GM19240 (cell line): ENCODE measurements at regions not wholly inside any gene's neighbourhood (a gene's known extent, or its start where the extent isn't known, plus 50 kb on each side); places are given as distances from the start of the nearest gene placed in this dataset.
"Not testable (repeated sequence)": the region's sequence is repeated elsewhere in the genome, so short reads cannot be mapped to it uniquely, and the experiment has no call there.

Experiments used
- DNase-seq: peaks from one replicate; pipeline ENCODE4 v3.0.0; 2011; ENCODE audit warnings: low spot score; ENCODE audit not compliant: insufficient read length

DNA sequence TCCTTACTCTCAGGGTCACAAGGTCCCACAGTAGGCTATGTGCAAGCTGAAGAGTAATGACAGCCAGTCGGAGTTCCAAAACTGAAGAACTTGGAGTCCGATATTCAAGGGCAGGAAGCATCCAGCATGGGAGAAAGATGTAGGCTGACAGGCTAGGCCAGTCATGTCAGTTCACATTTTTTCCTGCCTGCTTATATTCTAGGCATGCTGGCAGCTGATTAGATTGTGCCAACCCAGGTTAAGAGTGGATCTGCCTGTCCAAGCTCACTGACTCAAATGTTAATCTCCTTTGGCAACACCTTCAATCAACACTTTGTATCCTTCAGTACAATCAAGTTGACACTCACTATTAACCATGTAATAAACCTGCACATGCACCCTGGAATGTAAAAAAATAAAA, 960.9 kb upstream of the HS3ST1 start:
- DNase-seq = no peak

DNA sequence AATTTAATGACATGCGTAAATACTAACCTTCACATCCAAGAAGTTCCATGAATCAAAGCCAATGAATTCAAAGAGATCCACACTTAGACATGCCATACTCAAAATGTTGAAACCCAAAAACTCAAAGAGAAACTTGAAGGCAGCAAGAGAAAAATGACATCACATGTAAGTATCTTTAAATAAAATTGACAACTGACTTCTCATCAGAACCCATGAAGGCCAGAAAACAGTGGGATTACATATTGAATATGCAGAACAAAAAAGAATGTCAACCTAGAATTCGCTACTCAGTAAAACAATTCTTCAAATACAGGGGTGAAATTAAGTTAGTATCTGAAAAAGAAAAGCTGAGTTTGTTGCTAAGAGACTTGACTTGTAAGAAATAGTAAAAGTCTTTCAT, 953.9 kb upstream of the HS3ST1 start:
- DNase-seq = no peak

DNA sequence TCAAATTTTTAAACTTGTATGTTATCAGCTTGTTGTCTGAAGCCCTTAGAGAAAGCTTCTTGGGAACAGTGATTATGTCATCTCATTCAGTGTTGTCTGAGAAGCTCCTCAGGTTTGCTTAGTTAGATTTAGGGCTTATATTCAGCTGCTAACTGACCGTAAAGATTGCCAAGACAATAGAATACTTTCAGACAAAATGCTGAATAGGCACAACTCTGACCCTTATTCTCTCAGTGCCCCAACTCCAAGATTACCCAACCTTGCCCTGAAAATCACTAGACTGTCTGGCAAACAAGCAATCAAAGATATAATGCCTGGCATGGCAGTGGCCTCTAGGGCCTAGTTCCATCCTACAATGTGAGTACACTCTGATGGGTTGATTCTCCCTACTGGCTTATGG, 950.5 kb upstream of the HS3ST1 start:
- DNase-seq = no peak

DNA sequence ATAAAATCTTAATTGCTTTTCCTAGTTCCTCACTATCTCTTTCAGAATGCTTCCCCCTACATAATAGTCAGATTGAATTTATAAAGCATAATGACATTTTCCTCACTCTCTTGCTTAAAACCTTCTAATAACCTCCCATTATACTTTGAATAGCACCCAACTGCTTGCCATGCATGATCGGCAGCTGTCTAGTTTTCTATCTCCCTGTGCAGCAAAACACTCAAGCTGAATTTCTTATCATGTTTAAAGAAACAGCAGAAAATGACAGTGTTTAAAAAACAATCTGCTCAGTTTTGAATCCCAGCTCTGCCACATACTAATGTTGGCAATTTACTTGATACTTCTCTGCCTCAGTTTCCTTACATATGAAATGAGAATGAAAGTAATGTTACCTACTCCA, 947.1 kb upstream of the HS3ST1 start:
- DNase-seq = no peak

DNA sequence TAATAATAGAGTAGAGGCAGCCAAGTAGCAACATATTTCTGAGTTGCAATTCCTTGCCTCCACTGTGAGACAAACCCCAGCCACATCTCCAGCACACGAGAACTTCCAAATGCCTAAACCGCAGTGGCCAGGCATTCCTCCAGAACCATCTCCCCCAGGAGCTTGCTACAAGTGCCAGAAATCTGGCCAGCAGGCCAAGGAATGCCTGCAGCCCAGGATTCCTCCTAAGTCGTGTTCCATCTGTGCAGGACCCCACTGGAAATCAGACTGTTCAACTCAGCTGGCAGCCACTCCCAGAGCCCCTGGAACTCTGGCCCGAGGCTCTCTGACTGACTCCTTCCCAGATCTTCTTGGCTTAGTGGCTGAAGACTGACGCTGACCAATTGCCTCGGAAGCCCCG, 937.2 kb upstream of the HS3ST1 start:
- not testable (repeated sequence) for DNase-seq

DNA sequence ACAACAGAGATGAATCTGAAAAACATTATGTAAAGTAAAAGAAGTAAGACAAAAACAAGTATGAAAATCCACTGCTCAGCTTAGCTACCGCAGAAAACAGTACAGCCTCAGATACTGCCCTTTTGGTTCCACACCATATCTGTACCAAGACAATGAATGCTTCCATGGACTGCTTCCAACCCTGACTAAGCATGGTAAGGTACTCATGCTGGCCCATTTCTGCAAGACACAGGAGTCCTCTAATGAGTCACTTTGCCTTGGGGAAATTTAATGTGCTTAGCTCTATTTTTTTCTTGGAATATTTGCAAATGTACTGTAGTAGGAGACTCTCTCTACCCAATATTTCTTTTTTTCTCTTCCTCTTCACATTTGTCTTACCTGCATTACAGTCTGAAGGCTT, 931.7 kb upstream of the HS3ST1 start:
- no peak for DNase-seq

DNA sequence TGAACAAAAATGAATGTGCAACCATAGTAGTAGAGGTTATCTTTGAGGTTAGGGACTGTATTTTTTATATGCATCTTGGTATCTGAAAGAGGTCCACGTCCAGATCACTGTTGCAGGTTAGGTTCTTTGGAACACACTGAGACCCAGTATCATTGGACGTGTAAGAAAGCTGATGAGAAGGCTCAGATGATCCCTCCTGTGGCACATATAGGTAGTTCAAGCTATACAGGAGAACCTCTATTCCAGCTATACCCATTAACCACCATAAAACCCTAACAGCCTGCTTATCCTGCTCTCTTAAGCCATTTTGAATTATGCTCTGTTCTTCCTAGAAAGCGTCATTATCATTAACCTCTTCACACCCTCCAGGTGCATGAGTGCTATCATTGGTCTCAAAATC, 930.7 kb upstream of the HS3ST1 start:
- no peak for DNase-seq

DNA sequence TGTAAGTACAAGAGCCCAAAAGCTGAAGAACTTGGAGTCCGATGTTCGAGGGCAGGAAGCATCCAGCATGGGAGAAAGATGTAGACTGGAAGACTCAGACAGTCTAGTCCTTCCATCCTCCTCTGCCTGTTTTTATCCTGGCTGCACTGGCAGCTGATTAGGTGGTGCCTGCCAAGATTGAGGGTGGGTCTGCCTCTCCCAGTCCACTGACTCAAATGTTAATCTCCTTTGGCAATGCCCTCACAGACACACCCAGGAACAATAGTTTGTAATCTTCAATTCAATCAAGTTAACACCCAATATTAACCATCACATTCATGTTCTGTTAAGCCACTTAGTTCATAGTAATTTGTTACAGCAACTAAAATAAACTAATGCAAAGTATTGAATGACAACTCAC, 904.4 kb upstream of the HS3ST1 start:
- not testable (repeated sequence) for DNase-seq

DNA sequence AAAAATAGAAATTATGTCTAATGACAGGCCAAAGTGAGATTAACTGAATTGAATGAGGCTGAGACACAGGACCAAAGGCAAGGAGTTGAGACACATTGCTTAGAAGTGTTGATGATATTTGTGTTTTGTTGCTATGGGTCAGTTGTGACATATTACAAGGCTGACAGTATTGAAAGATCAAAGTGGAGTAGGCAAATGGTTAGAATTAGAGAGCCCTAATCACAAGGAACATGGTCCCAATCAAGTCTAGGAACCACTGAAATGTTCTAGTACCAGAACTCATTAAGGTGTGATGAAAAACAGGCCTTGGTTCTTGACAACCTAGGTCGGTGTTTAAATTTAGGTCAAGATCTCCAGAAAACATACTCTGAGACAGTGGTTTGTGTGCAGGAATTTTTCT, 896.3 kb upstream of the HS3ST1 start:
- DNase-seq = no peak

DNA sequence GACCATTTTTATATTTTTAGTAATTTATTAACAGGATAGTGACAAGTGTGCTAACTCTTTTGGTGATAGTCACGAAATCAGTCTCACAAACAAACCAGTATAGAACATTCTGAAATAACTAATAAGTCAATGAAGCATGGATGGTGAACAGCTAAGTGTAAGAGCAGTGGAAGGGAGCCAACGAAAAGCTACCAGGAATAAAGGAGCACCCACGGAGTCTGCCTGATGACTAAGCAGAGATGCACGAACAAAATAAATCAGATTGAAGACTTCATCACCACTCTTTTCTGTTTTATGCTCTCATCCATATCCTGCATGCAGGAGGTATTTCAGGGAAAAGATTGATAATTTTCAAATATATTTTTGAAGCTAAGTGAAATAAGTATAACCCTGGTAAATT, 891.1 kb upstream of the HS3ST1 start:
- no peak for DNase-seq

DNA sequence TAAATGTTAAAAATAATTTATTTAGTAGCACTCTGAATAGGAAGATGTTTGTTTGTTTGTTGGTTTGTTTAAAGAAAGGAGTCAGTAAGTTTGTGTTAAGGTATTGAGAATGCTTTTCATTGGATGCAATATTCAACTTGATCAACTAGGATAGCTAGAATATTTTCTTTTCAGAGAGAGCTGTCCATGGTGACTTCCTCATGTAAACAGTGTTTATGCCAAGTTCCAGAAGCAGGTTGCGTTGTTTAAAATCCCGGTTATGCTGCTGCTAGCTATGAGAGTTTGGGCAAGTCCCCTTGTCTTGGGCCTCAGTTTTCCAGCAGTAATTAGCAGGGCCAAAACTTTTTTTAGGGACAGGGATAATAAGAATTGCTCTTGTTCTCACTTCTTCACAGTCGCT, 876.2 kb upstream of the HS3ST1 start:
- no peak for DNase-seq

DNA sequence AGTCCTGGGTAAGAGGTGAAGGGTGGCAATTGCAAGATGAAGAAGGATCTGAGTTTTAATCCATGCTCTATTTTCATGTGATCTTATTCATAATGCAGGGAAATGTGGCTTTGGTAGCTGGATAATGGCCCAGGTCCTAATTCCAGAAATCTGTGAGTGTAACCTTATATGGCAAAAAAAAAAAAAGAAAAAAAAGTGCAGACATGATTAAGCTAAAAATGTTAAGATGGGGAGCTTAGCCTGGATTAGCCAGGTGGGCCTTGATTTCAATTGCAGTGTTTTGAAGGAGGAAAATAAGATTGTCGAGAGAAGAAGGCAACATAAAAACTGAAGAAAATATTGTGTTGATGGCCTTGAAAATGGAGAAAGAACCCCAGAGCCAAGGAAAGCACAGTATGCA, 867.7 kb upstream of the HS3ST1 start:
- no peak for DNase-seq

DNA sequence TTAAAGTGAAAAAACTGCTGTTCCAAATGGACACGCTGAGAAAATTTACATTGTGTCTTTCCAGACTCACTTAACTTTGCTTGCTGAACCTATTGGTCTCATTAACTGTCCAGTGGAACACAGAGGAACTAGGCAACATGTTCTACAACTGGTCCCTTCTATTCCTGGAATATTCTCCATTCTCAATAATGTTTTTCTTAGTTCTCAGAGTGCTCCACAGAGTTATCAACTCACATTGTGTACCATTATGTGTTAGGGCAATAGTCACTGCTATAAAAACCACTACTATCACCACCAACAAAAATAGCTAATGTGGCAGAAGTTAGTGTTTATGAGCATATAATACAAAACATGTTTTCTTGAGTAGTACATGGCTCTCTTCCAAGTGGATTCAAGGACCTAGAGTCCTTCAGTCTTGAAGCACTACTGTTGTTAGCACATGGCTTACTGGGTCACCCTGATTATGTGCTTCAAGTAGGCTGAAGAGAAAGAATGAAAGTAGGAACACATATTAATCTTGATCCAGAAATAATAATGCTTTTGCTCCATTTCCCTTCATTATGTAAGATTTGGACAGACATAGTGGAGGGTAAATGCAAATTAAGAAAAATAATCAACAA, 865.3 kb upstream of the HS3ST1 start:
- DNase-seq = no peak

DNA sequence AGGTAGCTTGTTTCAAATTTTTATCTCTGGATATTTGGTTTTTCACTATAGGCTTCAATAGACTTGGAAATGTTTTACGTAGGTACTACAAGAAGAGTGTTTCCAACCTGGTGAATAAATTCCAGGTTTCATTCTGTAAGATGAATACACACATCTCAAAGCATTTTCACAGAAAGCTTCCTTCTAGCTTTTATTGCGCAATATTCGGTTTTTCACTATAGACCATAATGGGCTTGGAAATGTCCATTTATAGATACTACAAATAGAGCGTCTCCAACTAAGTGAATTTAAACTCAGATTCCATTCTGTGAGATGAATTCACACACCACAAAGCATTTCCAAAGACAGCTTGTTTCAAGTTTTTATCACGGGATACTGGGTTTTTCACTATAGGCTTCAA, 857.7 kb upstream of the HS3ST1 start:
- DNase-seq = no peak

DNA sequence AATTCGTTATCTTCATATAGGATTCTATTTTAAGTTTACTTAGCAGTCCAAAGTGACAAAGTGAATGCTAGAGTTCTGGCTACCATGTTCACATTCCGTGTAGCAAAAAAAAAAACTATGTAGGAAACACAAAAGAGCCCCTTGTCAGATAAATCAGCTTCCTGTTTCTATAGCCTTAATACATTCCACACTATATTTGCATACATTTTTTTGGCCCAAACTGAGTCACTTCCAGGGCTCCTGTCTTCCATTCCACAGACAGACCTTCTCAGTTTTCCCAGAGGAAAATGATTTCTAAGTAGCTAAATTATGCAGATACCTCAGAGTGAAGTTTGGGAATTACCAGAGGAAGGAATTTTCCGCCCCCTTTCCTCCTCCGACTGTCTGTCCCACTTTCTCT, 841.9 kb upstream of the HS3ST1 start:
- no peak for DNase-seq

DNA sequence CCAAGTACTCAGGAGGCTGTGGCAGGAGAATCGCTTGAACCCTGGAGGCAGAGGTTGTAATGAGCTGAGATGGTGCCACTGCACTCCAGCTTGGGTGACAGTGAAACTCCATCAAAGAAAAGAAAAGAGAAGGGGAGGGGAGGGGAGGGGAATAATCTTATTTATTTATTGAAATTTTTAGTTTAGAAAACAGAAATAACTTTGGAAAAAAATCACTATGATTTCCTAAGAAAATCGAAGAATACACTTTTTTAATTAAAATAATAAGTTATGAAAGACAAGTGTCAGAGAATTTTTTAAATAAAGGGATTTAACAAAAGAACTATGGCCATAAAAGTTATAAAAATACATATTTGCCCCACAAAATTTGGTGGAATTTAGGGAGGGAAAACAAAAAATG, 836.9 kb upstream of the HS3ST1 start:
- no peak for DNase-seq

DNA sequence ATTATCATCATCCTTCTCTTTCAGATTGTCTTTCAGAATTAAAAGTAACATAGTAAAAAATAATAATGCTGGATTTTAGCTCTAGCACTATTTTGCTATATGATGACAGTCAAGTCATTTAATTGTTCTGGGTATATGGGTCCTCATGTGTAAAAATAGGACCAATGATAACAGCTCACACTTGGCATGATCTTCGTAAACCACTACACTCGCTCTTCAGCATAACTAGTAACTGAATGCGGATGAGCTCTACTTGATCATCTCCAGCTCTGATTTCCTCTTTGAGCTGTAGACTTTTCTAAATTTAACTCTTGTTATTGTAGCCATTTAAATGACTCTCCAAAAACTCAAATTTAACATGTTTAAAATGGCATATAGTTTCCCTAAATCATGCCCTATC, 831.8 kb upstream of the HS3ST1 start:
- no peak for DNase-seq

DNA sequence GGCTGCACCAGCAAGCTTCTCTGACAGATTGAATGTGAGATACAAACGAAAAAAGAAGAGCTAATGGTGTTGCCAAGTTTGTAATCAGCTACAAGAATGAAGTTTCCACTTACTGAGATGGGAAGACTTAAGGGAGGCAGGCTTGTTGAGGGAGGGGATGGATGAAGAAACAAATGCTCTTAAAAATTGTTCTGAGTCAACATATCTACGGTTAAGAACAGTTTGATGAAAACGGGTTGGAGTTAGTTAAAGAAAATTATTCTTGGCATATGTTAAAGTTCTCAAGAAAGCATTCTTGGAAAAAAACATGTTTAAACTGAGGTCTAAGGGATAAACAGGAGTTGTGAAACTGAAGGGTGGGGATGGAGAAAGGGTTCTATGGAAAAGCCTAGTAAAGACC, 816.3 kb upstream of the HS3ST1 start:
- DNase-seq = no peak

DNA sequence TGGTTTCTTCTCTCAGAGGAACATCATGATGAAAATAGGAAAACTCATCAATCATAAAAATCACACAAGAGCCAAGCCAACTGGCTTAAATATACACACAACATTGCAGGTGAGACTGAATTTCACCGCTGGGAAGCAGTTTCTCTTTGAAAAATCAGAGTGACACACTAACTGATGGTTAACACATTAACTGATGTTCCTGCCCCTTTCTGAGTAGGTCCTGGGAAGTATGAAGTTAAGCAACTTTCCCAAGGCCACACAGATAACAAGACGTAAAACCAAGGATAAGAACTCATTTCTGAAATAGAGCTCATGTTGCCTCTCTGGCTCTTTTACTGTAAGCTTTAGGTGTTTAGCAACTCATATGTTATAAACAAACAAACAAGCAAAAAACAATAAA, 813.7 kb upstream of the HS3ST1 start:
- DNase-seq = no peak

DNA sequence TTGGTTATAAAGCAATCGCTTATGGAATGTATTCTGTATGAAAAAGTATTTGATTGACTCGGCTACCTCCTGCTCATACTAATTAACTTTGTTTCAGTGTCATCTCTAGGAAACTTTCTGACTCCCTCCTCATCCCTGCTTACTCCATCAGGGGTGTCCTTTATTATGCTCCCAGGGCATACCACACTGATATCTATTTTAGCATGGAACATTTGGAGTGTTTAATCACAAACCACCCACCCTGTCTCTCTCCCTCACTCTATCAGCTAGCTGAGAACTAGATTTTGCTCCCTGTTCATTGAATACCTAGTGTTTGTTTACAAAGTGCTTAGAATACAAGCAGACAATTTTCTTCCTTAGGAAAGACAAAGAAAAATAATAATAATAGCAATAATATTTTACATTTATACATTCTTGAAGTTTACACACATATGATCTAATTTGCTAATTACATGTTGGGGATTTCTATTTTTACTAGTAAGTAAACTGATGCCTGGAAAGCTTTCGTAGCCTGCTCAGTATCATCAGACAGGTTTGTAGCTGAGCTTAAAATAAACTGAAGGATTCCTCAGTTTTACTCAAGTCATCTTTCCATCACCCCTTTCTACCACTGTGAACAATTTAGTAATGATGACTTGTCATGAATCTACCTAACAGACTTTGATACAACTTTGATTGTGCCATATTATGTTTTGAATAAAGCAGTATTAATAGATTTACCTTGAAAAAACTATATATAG, 811.4 kb upstream of the HS3ST1 start:
- no peak for DNase-seq

DNA sequence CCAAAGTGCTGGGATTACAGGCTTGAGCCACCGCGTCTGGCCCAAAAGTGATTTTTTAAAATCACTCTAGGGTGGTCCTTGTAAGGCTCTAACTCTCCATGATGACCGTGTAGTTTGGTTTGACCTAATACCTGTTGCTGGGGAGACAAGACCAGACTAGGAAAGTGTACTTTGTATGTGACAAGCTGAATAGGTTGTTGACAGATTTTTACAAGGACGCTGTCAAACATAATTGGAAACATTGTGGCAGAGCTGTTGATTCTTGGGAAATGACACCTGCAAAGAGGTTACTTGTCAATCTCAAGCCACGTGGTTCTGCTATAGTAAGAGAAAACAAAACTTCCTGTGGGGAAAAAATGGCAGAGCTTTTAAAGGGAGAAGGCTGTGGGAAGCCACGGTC, 802.4 kb upstream of the HS3ST1 start:
- no peak for DNase-seq

DNA sequence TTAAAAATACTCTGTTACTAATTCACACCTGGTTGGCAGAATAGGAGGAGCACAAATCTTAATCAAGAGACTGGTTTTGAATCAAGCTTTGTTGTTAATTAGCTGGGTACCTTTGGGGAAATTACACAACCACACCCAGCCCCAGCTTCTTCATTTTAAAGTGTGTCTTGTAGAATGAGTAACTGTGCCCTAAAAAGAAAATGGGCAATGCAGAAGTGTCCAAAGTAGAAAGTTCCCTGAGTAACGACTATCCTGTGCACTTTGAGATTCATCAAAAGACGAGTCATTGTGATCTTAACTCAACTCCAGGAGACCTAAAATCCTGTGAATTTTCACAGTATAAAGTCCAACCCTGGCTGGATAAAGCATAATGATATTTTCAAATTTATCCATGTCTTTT, 792.3 kb upstream of the HS3ST1 start:
- no peak for DNase-seq

DNA sequence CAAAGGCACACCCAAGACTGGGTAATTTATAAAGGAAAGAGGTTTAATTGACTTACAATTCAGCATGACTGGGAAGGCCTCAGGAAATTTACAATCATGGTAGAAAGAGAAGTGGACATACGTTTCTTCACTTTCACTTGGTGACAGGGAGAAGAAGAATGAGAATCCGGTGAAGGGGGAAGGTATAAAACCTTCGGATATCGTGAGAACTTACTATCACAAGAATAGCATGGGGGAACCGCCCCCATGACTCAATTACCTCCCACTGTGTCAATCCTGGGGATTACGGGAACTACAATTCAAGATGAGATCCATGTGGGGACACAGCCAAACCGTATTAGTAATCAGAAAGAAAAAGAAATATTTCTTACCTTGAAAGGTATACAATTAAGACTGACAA, 782.9 kb upstream of the HS3ST1 start:
- DNase-seq = no peak

DNA sequence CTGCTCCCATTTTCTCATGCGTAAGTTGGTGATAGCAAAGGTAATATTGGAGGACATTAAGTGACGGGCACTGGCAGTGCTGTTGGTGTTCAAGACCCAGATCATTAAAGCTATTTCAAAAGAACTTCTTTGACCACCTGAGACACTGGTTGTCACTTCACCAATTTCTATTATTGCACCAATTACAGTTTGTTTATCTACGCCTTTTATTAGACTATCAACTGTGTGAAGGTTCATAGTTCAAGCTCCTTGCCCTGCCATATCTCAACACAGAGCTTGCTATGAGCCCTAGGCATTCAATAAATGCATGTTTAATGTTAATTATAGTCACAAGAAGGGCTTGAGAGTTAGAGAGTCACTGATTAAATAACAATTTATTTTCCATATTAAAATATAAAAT, 778.7 kb upstream of the HS3ST1 start:
- DNase-seq = no peak
